Mucosa of stomach (tissue), 1 donor: ENCODE measurements at regions not wholly inside any gene's neighbourhood (a gene's known extent, or its start where the extent isn't known, plus 50 kb on each side); places are given as distances from the start of the nearest gene placed in this dataset.

Source experiments
- H3K27me3 ChIP-seq: one replicate; pipeline ENCODE4 v1.7.0; 2013; ENCODE audit warnings: mild to moderate bottlenecking, low read length; ENCODE audit not compliant: control insufficient read depth, insufficient read depth
- H3K36me3 ChIP-seq: one replicate; pipeline ENCODE4 v1.7.0; 2013; ENCODE audit warnings: low read length; ENCODE audit not compliant: control insufficient read depth, insufficient read depth
- H3K4me1 ChIP-seq: one replicate; pipeline ENCODE4 v1.7.0; 2013; ENCODE audit warnings: mild to moderate bottlenecking, low read length; ENCODE audit not compliant: control insufficient read depth, insufficient read depth
- H3K4me3 ChIP-seq: one replicate; pipeline ENCODE4 v1.7.0; 2013; ENCODE audit warnings: low read length
- H3K9ac ChIP-seq: one replicate; pipeline ENCODE4 v1.7.0; 2013; ENCODE audit warnings: mild to moderate bottlenecking, low read length, moderate library complexity
- H3K9me3 ChIP-seq: one replicate; pipeline ENCODE4 v1.7.0; 2013; ENCODE audit warnings: mild to moderate bottlenecking, low read length, moderate library complexity; ENCODE audit not compliant: control insufficient read depth
- donor health status: Pancreatic carcinoma.

DNA sequence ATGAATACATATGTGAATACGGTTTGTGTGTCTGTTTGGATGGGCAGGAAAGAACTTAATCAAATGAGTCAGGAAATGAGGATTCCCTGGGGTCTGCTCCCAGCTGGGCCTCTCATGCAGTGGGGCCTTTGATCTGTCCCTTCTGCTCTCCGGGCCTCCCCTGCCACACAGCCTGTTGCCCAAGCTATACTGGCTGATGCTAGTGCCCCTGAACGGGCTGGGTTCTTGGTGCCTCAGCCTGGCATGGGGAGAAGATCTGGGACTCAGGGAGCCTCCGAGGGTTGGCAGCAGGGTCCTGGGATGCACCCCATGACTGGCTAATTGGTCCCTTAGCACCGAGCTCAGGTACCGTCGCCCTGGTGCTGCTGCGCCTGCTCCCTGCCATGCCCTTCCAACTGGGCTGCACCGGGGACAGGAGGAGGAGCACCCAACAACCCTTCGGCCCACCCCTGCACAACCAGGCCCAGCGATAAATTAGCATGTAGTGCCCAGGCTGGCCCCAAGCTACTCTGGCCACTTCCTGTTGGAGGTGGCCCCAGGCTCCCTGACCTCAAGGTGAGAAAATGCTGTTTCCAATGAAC, 59.9 kb upstream of the DUSP5 start:
- Histone ChIP-seq H3K4me3 (no peak overlapping the region), H3K36me3 (no peaks in the 10 kb centered on the region)

DNA sequence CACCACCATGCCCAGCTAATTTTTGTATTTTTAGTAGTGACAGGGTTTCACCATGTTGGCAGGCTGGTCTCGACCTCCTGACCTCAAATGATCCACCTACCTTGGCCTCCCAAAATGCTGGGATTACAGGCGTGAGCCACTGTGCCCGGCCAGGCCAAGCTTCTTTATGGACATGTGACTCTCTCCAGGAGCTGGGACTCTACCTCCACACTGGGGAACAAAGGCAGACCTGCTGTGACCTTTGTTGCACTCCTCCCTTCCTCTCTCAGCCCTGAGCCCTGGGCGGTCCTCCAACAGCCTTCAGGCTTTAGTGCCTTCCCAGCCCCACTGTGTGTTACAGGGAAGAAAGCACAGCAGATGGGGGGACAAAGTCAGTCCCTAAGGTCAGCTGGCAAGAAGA, 55.0 kb upstream of the DUSP5 start:
- Histone ChIP-seq H3K4me3 (no peak overlapping the region), H3K4me1 (no peaks in the 10 kb centered on the region), H3K27me3 (peaks cover 11% of the 10 kb centered on the region), H3K36me3 (no peaks in the 10 kb centered on the region), H3K9ac (no peak overlapping the region), H3K9me3 (no peaks in the 10 kb centered on the region)

More for the DNA sequence above, 59.9 kb upstream of the DUSP5 start:
- H3K9ac ChIP-seq = no peak overlapping the region
- H3K27me3 ChIP-seq = no peaks in the 10 kb centered on the region
- H3K4me1 ChIP-seq = no peaks in the 10 kb centered on the region
- H3K9me3 ChIP-seq = no peaks in the 10 kb centered on the region

DNA sequence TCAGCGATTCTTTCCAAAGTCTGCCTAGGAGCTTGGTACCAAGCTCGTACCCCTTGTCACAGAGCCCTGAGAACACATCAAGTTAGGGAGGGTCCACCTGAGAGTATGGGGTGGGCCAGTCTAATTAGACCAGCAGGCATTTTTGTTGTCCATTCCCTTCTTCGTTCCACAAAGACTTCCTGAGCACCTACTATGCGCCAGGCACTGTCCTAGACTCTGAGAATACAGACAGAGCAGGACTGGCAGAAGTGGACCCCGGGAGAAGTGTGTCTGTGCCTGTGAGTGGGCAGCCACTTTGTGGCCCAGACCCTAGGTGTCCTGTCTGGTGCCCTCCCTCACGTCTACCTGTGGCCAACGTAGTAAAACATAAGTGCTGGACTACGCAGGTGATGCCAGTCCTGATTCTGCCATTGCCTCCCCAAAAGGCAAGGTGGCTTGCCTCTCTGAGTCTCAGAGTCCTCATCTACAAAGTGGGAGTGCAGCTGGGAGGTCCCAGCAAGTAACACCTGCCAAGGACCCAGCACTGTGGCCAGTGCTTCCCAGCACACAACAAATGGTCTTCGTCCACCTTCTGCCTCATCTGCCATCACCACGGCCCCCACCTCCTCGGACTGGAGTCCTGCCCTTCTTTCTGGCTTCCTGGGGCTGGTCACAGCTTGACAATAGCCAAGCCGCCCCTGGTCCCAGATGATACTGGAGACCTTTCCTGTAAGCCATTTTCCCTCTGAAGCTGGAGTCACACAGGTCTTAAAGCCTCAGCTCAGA, 54.3 kb upstream of the DUSP5 start:
- H3K9me3 ChIP-seq = no peaks in the 10 kb centered on the region
- H3K4me3 ChIP-seq = no peak overlapping the region
- H3K9ac ChIP-seq = no peak overlapping the region
- no peaks in the 10 kb centered on the region for H3K36me3 ChIP-seq
- no peaks in the 10 kb centered on the region for H3K4me1 ChIP-seq
- peaks cover 11% of the 10 kb centered on the region for H3K27me3 ChIP-seq

DNA sequence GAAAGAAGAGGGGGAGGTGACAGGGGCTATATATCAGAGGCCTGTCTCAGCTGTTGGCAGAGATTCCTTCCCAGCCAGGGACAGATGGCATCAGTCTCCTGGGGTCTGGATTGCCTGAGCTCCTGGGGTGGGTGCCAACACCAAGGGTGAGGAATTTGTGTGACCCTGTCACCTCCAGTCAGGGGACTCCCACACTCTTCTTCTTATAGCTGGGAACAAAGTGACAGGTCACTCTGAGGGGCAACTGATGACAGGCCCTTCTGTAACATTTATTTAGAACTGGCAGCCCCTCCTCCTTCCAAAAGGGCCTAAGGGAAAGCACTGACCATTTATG, 53.7 kb upstream of the DUSP5 start:
- Histone ChIP-seq H3K9me3 (no peaks in the 10 kb centered on the region), H3K9ac (no peak overlapping the region), H3K4me1 (no peaks in the 10 kb centered on the region), H3K36me3 (no peaks in the 10 kb centered on the region), H3K4me3 (no peak overlapping the region), H3K27me3 (peaks cover 11% of the 10 kb centered on the region)

DNA sequence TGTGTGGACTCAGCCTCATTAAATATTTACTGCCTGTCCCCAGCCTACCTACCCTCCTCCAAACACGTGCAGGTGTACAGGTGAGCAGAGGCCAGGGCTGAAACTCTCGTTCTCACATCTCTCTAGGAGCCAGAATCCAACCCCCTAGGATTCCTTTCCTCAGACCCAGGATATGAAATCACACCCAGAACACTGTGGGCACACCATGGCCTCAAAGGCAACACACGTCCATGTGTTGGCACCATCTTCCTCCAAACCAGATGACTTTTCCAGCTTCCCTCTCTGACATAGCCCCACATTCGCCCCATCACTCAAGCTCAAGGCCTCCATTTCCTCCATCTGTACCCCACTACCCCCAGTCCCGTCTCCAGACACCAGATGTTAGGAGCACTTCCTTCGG, 51.8 kb upstream of the DUSP5 start:
- Histone ChIP-seq H3K4me3 (no peak overlapping the region), H3K9me3 (no peaks in the 10 kb centered on the region), H3K9ac (no peak overlapping the region), H3K27me3 (peaks cover 11% of the 10 kb centered on the region), H3K36me3 (no peaks in the 10 kb centered on the region), H3K4me1 (no peaks in the 10 kb centered on the region)

DNA sequence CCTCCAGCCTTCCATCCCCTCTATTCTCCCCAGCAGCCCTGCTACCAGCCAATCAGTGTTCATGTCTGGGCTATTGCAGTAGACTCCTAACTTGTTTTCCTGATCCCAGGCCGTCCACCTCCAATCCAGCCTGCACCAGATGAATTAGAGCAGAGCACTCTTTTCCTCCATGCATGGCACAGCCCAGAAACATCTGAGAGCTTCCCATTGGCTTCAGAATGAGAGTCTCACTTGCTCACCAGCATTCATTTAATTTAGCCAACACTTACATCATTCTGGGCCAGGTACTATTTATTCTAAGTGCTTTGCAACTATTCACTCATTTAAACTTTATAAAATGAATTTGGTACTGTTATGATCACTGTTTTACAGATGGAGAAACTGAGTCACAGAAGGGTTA, 51.4 kb upstream of the DUSP5 start:
- no peaks in the 10 kb centered on the region for H3K9me3 ChIP-seq
- peaks cover 11% of the 10 kb centered on the region for H3K27me3 ChIP-seq
- H3K4me1 ChIP-seq = no peaks in the 10 kb centered on the region
- H3K9ac ChIP-seq = no peak overlapping the region
- no peak overlapping the region for H3K4me3 ChIP-seq
- no peaks in the 10 kb centered on the region for H3K36me3 ChIP-seq

DNA sequence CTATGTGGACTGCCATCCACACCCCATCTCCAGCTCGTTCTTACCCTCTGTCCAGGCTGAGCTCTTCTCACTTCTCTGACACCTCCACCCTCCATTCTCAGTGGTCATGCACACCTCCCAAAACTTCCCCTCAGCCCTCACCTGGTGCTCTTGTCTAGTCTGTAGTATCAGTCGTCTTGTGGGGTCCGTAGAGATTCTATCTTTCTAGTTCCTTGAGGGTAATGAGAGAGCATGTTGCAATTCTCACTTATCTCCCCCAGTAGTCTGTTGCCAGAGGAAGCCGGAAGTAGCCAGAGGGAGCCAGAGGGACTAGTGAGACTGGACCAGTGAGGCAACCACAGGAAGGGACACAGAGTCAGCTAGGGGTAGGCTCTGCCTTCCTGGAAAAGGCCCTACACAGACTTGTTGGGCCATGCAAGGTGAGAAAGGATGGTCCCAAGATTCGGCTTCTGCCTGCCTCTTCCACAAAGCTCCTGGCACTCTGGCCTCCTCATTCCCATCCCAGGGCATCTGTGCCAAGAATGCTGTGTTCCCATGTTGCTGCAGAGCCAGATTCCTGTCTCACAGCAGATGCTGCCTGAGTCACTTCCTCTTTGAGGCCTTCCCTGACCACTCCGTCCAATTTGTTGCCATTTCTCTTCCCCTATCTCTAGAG, 50.6 kb upstream of the DUSP5 start:
- Histone ChIP-seq H3K27me3 (peaks cover 11% of the 10 kb centered on the region), H3K9me3 (no peaks in the 10 kb centered on the region), H3K4me1 (no peaks in the 10 kb centered on the region), H3K36me3 (no peaks in the 10 kb centered on the region), H3K4me3 (no peak overlapping the region), H3K9ac (no peak overlapping the region)

DNA sequence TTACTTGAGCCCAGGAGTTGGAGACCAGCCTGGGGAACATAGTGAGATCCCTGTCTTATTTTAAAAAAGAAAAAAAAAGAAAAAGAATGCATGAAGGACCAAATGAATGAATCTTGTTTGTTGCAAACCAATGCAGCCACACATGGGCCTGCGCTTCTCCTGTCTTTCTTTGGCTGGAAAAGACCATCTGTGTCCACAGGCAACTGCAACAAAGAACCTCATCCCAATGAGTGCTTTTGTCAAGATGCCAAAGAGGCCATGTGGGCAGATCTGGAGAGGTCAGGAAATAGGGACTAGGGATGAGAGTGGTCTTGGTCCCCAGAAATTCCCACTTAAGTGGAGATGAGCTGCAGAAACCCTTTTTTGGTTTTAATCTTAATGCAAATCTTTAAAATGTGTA, 49.8 kb upstream of the DUSP5 start:
- H3K9ac ChIP-seq = no peak overlapping the region
- no peaks in the 10 kb centered on the region for H3K36me3 ChIP-seq
- H3K4me1 ChIP-seq = no peaks in the 10 kb centered on the region
- peaks cover 11% of the 10 kb centered on the region for H3K27me3 ChIP-seq
- H3K9me3 ChIP-seq = no peaks in the 10 kb centered on the region
- H3K4me3 ChIP-seq = no peak overlapping the region
